D341Med (cell line): ENCODE measurements at regions not wholly inside any gene's neighbourhood (a gene's known extent, or its start where the extent isn't known, plus 50 kb on each side); places are given as distances from the start of the nearest gene placed in this dataset.

Experiments
- DNase-seq: peaks from one replicate; pipeline ENCODE4 v3.0.0; 2012; ENCODE audit warnings: low spot score

DNA sequence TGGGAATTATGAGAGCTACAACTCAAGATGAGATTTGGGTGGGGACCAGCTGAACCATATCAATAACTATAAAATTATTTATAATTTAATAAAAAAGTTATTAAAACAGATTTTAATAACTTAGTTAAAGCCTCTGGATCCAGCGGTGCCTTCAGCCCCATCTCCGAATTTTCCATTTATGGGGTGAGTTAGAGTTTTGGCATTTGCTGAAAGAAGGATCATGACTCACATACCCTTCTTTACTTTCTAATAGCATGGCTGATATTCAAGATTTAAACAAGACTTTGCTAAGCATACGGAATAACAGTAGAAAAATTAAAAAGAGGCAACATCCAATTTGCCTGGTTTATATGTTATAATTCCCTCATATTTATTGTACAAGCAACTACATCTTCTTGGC lies 94.5 kb downstream of the RDH14 start:
- DNase-seq: no peak

DNA sequence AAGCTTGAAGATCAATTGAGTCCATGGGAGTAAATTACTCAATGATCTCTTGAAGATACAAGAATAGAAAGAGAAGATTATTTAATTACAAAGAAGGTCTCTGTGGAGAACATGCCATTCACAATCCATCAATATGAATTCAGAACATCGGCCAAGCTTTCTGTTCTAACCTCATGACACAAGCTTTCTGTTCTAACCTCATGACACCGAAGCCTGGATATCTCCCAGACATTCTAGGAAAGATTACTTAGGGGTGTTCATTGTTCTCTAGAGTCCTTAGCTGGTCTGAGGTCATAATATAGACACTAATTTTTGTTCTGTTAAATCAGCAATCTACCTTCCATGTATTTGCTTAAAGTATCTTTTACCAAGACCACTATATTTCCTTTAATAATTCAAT lies 95.5 kb downstream of the RDH14 start:
- DNase-seq: no peak

DNA sequence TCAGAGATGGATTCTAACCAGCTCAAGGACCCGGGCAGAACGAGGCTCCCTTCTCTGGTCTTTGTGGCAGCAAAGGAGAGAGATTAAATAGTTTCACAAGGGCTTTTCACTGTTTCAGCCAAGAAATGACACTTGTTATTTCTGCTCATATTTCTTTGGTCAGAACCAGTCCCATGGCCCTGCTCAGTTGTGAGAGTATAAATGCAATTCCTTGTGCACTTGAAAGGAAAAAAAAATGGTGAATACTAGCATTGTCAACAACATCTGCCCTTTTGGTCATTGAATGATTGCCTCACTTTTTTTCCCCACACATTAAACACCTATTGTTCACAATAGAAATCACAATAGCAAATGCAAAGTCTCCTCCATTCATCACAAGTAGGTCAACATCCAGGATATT lies 104.4 kb downstream of the RDH14 start:
- no peak for DNase-seq

DNA sequence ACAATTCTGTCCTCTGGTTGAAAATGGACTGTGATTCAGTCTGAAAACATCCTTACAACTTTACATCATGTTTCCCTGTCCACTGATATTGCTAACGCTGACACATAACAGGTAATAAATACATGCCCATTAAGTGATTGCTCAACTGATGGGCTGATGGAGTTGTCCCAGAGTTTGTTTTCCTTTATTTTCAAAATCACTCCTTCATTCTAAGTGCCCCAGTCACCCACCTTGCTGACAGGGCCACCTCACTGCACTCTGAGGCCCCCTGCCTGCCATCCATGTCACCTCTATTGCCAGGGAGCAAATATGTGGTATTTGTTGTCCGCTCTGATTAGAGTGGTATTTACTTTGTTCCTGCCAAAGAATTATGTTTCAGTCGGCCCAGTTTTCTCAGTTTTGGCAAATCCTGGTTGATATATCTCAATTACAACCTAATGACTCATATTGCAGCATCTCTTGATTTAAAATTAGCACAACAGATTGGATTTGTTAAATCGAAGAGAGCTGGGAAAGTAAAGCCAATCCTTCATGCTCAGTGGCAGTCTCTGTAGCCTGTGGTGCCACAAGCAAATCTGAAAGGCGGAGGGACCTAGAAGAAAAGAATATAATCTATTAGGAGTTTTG lies 105.1 kb downstream of the RDH14 start:
- no peak for DNase-seq

DNA sequence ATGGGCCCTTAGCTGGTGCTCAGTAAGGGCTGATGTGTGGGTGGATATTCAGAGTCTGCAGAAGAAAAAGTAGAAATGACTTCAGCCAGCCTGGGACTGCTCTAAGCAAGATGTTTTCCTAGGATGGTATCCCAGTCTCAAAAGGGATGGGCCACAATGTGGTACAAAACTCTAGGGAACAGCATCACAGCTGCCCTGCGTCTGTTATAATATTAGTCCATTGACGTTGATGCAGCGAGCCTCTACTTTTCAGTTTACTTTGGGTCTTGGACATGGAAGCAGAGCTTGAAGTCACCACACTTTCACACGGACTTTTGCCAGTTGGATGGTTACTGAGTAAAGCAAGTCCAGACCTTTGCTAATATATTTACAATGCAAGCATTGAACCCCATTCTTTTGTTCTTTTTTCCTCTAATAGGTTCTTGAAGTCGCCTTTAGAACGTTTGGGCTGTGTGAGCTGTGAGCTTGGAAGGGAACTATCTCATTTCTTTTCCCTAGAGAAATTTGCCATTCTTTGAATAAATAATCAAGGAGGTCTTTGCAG lies 105.7 kb downstream of the RDH14 start:
- no peak for DNase-seq

DNA sequence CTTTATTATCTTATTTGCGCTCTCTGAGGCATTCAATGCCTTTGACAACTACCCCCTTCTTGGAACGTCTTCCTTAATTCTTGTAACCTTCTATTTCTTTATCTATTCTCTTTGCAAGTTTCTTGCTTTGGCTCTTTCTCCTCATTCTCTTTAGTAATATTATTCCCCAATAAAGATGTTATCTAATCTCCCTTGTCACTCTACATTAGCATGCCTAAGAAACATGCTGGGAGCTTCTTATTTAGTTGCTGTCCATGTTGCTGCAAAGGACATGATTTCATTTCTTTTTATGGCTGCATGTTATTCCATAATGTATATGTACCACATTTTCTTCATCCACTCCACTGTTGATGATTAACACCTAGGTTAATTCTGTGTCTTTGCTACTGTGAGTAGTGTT lies 113.7 kb downstream of the RDH14 start:
- no peak for DNase-seq

DNA sequence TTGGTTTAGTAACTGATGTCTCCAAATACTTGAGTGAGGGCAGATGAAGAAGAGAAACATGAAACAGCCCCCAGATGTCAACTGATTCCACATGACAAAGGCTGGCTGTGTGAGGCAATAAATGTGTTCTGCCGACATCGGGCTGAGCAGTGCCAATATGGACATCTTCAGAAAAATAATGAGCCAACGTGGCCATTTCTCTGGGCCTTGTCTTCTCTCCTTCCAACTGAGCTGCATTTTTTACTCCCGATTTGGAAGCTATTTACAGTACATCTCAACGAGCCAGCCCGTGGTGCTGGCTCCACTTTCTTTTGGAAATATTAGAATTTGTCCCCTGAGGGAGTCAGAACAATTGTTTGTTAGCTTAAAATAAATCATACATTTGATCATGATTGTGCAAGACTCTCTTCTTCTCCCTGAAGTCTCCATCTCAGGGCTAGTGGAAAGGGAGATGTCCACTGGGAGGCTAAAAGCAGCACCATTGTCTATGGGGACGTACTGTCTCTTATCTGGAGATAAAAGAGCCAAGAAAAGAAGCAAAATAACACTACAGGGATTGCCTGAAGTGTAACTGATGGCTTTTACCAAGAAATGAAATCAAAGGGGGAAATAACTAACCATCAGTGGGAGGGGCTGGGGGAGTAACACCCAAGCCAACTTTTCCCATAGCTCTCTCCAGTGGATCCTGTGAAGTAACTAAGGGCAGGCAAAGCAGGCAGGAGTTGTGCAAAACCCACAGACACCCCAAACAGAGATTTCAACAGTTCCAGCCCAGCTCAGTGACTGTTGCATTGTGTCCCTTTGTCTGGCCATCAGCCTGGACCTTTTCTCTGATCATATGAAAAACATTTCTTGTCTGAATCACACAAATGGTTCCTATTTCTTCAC lies 114.8 kb downstream of the RDH14 start:
- no peak for DNase-seq

DNA sequence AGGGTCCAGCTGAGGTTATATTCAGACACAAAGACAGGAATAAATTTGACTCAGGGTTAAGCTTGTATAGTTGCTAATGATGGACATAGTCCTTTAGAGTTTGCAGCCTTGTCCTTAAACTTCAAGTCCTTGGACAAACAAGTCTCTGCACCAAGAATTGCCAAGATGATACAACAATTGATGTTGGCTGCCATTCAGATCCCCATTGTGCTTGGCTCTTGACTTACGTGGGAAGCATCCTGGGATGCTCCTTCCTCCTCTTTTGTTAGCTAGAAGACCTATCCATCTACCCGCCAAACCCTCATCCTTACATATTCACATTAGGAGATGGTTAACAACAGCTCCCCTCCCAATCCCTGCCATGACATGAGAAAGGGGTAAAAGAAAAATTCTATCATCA lies 115.6 kb downstream of the RDH14 start:
- no peak for DNase-seq

DNA sequence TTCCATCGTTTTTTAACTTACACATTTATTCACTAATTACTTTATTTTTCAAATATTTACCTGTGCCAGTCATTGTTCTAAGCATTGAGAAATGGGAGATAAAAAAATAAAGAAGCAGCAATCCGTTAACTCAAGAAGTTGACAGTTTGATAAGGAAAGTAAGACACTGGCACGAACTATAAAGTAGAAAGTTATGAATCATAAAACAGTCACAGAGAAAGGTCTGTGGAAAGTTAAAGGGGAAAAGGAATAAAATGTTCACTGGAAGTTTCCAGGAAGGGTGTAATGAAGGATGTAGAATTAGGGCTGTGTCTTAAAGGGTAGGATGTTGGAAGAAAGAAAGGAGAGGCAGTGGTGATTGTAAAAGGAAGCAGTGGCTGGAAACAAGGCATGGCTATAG lies 118.9 kb downstream of the RDH14 start:
- DNase-seq: no peak

DNA sequence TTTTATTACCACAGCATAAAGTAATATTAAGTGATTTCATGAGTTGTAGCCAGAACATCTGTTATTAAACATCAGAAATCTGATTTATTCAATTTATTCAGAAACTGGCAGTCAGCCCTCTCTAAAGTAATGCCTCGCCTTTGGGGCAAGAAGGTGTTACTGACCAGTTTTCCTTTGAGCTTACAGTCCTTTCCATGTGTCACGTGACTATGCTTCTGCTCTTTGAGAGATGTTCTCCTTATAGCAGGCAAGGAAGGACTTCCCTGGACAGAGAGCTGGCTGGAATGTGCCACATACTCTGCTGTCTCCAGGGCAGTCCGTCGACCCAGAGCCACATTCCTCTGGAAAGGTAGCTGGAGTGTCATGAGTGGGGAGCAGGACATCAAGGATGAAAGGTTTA lies 119.7 kb downstream of the RDH14 start:
- no peak for DNase-seq

DNA sequence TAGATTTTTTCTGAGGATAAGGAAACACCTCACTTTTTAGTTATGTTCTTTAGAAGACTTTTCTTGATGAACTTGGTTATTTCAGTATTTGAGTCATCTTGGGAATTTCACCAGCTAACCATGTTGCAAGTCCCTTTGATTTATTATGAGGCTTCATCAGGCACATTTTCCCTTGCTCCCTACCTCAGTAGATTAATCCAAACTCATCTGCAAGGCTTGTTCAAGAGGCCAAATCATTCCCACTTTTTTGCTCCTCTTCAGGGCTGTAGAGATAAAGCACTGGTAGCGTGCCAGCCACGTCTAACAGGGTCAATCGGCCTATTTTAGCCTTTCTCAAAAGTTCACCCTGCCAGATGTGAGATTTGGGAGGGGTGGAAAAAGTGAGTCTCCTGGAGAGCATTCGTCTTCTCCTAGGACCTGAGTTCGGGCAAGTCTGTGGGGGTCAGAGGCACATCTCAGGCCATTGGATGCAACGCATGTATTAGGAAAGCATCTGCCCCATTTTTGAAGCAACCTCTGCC lies 120.3 kb downstream of the RDH14 start:
- DNase-seq: no peak

DNA sequence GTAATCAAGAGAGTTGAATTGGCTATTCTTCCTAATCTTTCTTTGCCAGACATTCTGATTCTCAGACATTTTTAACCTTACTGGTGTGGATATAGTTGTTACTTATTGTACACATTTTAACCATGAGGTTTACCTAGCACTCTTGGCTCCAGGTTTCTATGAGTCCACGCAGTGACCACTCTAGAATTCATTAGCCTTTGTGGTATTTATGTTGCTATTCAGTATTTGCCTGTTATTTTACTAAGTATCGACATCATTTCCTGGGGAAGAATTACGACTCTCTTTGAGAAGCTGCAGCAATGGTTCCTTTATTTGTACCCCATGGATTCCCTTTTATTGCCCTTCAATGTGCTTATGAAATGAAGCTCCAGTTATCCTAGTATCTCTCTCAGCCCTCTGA lies 120.7 kb downstream of the RDH14 start:
- no peak for DNase-seq

DNA sequence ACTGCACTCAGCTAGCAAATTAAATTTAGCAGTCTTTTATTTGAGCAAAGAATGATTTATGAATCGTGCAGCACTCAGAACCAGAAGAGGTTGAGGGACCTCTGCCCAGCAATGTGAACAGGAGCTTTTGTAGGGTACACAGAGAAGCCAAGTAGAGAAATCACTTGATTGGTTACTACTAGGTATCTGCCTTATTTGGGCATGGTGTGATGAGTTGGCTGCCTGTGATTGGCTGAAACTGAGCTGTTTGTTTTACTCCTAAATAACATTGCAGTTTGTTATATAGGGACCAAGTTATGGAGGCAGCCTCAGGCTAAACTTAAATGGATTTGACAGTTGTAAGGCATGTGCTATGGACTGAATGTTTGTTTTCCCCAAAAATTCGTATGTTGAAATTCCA lies 122.5 kb downstream of the RDH14 start:
- DNase-seq: no peak

DNA sequence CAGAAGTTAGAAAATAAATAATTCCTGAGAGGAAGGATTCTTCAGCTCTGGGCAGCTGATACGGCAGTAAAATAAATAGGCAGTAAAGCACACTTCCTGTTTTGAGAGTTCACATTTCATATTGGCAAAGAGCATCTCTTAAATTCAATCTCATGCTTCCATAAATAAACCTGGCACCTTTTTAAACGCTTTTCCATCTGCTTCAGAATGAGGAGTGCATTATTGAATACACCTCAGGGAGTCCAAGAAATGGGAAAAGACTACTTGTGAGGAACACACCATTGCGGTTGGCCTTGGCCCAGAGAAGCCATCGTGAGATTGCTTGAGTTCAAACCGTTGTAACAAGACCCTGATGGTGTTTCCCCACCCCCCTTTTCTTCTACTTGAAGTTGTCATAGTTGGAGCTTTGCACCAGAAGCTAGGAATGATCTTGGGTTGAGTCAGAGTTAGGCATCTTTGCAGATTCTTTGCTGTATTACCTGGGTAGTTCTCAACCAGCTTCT lies 123.9 kb downstream of the RDH14 start:
- DNase-seq: no peak

DNA sequence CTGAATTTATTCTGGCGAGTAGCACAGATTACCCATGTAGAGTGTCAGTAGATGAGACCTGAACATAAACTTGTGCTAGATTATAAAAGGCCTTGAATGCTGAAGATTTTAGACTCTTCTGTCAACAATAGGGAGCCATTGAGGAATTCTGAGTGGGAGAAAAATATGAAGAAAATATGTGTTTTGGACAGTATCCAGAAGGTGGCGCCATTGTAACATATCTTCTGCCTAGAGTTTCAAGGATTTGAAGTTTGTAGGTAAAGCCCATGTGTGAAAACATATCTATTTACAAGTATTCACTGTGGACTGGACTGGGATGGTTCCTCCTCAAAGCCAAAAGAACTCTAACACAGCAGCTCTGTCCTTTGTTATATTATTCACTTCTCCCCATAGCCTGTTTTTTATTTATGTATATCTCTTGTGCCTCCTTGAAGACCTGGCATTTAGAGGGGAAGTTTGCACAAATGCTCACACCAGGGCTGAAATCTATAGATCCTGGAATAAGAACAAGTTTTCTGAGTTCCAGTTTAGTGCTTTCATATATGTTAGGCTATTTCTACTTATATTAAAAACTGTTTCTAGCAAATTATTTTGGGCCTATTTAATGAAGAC lies 124.9 kb downstream of the RDH14 start:
- no peak for DNase-seq

DNA sequence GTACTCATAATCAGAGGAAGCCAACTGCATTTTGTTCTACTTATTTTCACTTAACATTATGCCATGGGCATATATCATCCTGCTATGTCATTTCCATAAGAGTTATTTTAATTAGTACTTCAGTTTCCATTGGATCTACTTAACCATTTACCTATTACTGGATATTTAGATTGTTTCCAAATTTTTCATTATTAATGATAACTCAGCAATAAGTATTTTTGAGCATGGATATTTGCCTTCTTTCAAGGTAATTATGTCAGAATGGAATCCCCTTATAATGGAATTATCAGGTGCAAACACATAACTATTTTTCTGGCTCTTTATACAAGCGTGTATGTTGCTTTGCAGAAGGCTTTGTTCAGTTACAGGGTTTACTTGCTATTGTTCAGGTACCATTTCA lies 126.6 kb downstream of the RDH14 start:
- no peak for DNase-seq

DNA sequence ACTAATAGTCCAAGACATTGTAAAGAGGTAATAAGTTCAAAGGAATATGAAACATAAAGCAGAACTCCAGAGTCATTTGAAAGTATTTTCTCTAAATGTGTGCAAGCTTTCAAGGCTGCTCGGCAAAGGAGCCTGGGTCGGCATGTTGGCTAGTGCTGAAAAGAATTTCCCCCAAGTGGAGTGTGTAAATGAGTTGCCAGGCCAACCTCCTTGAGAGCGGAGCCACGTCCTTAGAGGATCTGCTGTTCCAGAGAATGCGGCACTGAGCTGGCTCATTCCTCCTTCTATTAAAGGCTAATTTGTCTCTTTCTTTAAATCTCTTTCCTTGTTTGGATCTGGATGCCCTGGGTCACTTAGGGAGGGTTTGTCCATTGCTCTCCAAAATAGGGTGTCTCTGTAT lies 127.5 kb downstream of the RDH14 start:
- DNase-seq: no peak

DNA sequence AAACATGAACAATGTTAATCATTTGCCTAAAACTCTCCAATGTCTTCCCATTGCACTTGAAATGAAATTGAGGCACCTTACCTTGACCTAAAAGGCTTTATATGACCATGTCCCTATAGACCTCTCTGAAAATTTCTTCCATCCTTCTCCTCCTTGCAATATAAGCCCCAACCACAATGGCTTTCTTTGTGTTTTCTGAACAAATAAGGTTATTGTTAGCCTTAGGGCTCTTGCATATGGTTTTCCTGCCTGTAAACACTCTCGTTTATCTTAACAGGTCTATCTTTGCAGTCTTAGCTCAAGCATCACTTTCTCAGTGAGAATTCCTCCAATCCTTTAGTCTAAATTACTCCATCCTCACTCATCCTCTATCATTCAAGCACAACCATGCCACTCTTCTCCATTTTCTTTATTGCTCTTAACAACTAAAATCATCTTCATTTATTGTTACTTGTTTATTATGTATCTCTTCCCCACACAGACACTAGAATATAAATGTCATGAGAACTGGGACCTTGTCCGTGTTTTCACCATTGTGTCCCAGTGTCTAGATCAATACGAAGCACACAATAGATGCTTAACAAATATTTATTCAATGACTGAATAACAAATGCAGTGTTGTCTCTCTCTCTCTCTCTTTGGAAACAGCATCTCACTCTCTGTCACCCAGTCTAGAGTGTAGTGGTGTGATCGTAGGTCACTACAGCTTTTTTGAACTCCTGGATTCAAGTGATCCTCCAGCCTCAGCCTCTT lies 129.3 kb downstream of the RDH14 start:
- no peak for DNase-seq

DNA sequence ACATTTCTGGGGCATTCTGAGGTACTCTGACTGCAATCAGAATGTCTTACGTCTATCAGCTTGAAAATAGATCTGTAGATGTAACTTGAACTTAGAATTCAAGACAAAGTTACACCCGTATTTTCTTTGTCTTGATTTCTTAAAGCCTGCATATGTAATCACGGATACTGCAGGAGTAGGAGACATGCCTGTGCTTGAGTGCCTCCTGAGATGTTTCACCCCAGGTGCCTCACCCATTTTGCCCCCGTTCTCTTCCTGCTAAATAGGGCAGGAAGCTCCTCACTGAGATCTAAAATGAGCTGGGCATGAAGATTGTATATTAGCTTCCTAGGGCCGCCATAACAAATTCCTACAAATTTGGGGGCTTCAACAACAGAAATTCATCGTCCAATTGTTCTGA lies 131.9 kb downstream of the RDH14 start:
- no peak for DNase-seq

DNA sequence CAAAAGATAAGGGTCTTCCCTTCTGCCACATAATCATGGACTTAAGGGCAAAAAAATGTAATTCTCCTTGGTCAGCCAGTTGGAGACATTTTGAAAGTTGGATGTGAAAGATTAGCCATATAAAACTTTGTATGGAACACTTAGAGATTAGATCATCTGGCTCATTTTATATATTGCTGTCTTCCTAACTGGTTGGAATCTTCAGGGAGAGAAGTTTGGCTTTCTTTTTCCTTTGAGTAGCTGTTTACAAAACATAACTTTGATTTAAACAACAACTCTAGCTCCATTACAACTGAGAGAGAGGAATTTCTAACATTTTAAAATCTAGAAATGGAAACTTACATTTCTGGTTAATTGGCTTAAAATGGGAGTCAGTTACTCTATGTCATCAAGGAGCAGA lies 132.7 kb downstream of the RDH14 start:
- DNase-seq: no peak

DNA sequence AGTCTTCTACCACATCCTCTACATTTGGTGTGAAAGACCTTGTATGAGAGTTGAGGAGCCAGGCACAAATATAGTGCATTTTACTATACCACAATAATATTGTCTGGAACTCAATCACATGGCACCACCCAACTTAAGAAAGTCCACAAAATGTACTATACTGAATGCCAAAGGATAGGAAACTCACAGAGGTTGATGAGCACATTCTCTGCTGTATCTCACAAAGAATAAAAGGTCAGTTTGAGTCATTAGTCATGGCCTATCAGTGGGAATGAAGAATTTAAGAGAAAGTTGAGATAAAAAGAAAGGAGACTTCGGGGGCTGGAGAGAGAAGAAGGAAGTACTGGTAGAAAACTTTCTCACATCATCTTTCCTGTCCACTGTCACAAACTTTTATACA lies 134.3 kb downstream of the RDH14 start:
- no peak for DNase-seq

DNA sequence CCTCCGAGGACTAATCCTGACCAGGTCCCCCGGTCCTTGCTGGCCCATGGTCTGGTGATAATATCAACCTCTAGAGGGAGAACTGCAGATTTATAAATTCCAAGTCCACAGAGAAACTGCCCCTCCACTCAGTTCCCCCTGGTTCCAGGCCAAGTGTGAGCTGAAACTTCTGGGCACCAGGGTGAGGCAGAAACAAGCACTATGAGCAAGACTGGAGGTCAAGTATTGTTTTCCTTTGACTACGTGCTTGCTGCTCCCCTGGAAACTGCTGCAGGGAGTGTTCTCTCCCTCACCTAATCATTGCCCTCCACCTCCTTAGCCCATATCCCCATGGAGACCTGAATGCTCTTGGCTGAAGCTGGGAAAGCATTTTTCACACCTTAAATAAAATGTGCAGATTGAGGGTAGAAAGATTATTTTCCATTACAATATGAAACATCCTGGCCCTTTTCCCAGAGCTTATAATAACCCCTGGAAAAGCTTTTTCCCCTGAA lies 135.2 kb downstream of the RDH14 start:
- DNase-seq: no peak
